HG02981 (cell line): ENCODE measurements at regions not wholly inside any gene's neighbourhood (a gene's known extent, or its start where the extent isn't known, plus 50 kb on each side); places are given as distances from the start of the nearest gene placed in this dataset.
"Not testable (repeated sequence)": the region's sequence is repeated elsewhere in the genome, so short reads cannot be mapped to it uniquely, and the experiment has no call there.

Experiments used
- ATAC-seq: cut with Tn5 transposase; IDR thresholded peaks from one replicate; pipeline ENCODE4 v1.9.1; 2021; ENCODE audit warnings: mild to moderate bottlenecking, moderate library complexity; ENCODE audit not compliant: unreplicated experiment

DNA sequence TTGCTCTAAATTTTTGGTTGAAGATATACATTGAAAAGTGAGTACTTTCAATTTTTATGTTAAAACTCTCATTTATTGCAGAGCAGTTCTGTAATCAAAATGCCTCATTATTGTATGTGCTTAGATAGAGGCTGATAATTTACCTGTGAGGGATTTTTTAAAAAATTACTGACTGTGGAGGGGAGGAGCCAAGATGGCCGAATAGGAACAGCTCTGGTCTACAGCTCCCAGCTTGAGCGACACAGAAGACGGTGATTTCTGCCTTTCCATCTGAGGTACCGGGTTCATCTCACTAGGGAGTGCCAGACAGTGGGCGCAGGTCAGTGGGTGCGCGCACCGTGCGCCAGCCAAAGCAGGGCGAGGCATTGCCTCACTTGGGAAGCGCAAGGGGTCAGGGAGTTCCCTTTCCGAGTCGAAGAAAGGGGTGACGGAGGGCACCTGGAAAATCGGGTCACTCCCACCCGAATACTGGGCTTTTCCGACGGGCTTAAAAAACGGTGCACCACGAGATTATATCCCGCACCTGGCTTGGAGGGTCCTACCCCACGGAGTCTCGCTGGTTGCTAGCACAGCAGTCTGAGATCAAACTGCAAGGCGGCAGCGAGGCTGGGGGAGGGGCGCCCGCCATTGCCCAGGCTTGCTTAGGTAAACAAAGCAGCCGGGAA, 89.4 kb downstream of the DDX11 start:
- not testable (repeated sequence) for ATAC-seq

DNA sequence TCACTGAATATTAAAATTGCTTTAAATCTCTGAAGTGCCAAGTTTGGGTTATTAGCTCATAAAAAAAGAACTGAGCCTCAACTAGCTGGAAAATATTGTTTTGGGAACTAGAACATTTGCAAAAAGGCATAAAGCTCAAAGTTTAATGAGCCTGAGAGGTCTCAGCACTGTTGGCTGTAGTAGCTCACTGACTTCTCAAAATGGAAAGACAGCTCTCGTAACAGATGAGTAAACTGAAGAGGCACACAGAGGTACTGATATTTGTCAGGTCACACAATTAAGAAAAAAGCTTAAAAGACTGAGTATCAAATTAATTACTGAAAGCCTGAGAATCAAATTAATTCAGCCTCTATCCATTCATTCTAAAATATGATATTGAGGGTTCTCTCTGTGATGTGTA, 100.6 kb downstream of the DDX11 start:
- ATAC-seq: not testable (repeated sequence)

DNA sequence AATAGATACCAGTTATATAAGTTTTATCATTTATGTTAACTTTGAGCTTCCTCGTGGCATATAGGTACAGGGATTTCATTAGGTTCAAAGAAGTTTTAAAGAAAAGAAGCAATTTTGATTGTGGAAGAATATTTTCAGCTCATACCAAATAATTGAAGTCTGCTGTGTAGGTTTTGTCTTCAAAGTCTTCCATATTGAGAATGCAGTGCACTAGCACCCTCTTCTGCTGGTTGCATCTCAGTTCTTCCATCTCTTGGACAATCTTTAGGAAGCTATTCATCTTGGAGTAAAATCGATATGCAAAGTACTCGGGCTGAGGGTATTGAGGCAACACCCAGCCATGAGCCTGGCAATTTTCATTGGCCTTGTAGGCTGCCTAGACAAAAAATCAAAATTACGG, 103.9 kb downstream of the DDX11 start:
- not testable (repeated sequence) for ATAC-seq

DNA sequence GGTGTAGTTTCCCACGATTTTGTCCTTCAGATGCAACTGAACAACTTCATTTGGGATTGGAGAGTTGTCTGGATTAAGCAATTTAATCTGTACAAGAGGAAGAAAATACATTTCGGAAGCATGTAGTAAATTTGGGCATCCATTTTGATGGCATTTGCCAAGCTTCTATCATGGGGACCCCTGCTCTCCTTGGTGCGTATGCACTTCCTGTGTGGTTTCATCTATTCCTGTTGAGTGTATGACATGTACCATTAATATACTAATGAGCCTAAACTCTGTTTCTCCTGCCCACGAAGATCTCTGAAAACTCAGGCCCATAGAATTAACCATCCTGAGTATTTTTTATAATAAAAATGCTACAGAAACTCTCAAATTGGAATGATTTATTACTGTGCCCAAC, 105.2 kb downstream of the DDX11 start:
- ATAC-seq: not testable (repeated sequence)

DNA sequence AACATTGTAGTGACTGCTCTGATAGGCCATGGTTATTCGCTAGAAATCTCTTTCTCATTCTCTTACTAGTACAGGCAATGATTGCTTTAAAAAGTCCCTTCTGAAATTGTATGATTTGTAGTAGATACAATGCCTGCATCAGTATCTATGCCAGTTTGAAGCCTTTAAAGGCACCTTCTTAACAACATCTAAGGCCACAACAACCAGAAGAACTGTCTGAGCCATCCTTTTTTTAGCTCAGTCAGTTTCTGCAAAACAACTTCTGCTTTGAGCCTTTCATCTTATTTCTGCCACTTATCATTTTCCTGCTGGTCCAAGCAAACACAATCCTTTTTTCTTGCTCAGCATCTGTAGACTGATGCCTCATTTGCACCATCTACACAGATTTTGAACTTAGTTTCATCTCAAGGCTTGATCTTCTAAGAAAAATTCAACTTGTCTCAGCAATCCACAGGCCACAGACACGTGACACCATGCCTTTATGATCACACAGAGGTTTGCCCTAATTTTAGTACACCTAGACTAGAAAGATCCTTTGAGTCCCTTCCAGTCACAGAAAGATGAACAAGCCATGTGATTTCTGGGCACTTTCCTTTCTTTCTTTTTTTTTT, 106.1 kb downstream of the DDX11 start:
- not testable (repeated sequence) for ATAC-seq

DNA sequence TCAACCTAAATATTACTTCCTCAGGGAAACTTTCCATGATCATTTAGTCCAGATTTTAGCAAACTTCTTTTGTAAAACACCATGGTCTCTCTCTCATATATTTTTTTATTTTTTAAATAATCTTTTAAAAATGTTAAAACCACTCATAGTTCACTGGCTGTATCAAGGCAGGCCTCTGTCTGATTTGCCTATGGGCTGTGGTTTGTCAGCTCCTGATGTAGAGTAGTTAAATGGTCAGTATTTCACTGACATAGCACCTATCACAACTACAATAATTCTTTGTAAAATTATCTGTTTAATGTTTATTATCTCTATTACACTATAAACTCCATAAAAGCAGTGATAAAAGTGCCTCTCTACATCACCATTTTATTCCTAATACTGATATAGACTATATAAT, 108.9 kb downstream of the DDX11 start:
- not testable (repeated sequence) for ATAC-seq

DNA sequence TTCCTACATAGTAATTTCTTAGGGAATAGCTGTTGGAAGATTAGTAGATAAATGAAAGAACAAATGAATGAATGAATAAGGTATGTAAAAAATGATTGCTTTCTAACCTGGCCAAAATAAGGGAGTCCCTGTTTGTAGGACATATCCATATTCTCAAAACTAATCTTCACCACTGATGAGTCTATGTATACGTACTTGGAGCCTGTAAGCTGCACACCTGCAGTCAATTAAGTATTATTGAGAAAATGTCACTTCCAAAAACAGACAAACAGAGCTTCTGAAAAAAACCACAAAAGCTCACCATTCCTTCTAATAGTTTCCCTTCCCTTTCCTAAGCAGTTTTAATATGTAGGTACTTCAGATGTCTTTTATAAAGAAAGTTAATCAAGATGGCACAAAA, 109.4 kb downstream of the DDX11 start:
- not testable (repeated sequence) for ATAC-seq

DNA sequence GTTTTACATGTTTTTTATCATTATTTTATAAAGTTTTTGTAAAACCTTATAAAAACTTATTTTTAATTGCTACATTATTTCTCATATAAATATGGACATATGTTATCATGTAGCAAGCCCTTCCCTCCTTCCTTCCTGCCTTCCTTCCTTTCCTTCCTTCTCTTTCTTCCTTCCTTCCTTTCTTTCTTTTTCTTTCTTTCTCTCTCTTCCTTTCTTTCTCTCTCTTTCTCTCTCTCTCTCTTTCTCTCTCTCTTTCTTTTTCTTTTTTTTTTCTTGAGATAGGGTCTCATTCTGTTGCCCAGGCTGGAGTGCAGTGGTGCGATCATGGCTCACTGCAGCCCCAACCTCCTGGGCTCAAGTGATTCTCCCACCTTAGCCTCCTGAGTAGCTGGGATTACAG, 110.2 kb downstream of the DDX11 start:
- not testable (repeated sequence) for ATAC-seq

DNA sequence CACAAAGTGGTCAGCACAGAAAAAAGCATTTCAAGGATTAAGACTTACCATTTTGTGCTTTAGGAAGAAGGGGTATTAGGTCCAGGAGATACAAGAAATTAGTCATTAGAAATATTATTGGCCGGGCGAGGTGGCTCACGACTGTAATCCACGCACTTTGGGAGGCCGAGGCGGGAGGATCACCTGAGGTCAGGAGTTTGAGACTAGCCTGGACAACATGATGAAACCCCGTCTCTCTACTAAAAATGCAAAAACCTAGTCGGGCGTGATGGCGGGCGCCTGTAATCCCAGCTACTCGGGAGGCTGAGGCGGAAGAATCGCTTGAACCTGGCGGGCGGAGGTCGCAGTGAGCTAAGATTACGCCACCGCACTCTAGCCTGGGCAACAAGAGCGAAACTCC, 111.0 kb downstream of the DDX11 start:
- ATAC-seq: not testable (repeated sequence)

DNA sequence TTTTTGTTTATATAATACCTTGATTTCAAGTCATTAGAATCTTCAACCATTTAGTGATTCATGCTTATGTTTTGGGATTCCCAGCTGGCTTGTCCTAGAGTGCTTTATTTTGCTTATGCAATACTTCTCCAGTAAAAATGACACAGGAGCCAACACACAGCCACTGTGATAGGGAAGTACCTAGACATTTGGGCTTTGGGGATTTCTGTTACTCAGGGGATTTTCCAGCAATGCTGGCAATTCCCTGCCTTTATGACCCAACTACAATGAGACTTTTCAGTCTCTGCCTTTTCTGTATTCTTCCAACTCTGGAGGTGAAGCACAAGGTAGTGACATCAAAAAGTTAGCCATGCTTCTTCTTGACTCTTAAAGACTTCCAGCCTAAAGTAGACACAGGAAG, 119.0 kb downstream of the DDX11 start:
- peak; percentile 48 for ATAC-seq

DNA sequence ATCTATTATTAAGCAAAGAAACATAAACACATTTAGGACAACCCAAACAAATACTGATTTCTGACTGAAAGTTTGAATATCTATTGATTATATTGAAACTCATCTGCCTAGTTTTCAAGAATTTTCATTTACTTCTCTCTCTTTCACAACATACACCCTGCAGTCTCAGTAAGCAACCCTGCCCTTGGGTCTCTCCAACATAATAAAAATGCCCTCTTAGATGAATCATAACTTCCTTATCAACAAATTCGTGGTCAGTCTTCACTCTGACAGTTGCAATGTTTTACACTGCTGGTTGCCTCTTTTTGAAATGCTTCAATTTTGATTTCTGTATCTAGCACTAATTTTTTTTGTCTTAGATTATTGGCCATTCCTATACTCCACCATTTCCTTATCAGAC, 122.0 kb downstream of the DDX11 start:
- ATAC-seq: not testable (repeated sequence)

DNA sequence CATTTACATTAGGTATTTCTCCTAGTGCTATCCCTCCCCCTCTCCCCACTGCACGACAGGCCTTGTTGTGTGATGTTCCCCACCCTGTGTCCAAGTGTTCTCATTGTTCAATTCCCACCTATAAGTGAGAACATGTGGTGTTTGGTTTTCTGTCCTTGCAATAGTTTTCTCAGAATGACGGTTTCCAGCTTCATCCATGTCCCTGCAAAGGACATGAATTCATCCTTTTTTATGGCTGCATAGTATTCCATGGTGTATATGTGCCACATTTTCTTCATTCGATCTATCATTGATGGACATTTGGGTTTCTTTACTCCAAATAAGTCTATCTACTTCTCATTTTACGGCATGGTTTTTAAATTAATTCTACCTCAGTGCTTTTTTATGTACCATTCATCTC, 125.8 kb downstream of the DDX11 start:
- not testable (repeated sequence) for ATAC-seq

DNA sequence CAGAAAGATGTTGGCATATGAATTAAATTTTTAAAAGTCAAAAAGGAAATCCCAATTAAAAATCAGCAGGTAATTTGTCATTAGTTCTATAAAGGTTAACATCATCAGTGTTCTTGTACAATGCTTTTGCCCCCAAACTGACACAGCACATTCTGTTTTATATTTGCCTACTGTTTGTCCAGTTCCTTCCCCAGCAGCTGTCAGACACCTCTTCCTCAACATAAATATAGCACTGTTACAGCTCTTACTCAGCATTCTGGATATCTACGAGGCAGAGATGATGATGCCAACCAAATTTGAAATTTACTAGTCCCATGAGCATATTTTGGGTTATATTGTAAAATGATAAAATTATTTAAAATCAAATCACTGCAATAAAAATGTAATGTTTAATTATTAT, 124.6 kb downstream of the SINHCAF start:
- ATAC-seq: no peak

DNA sequence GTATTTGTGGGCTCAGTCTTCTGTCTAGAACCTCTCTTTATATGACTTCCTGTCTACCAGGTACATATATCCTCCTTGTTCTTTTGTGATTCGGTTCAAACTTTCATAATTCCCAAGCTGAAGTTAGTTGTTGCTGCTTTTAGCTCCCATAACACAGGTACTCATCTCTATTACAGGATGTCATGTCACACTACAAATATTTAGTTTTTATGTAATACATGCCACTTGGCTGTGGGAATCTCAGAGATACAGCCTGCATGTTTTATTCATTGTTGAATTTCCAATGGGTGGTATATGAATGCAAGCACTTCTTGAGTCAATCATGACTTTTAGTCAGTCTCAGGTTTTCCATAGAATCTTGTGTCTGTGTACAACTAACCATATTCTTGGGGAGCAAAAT, 122.7 kb downstream of the SINHCAF start:
- ATAC-seq: no peak

DNA sequence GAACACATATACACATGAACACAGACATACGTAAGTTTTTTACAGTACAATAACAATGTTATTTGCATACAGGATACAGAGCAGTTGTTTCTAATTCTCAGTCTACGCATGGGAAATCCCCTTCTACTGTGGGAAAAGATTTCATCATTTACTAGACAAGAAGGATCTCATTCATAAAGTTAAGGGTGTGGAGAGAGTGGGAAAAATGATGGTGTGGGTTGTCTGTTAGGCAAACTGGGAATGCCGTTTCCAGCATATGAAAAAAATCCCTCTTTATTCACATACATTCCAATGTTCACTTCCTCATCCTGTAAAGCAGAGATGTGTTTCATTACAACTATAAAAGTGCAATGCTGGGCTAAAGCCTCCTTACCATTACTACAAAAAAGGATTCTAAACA, 120.9 kb downstream of the SINHCAF start:
- peak; percentile 96 for ATAC-seq

DNA sequence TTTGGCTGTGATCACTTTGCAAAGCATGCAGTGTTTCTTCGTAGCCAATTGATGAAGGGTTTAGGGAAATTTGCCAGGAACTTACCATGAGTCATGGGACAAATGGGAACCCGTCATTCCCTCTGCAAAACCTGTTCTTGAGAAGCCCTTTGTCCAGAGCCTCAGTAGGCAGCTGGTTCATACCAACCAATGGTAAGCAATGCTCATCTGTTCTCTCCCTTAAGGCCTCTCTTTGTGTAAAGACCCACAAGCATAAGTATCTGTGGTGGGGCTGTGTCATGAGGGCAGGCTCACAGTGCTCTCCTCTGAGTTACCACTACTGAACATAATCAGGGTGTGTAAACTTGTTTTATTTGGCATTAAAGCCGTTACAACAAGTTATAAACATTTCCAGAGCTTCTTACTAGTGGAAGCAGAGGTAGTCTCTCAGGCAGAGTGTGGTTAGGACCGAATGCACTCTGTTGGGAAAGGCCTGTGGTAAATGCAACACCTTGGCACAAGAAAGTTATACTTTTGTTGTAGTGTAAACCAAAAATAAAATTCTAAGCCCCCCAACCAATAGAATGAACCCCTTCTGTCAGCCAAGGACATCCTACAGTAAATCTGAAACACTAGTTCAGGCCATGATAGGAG, 119.8 kb downstream of the SINHCAF start:
- ATAC-seq: no peak

DNA sequence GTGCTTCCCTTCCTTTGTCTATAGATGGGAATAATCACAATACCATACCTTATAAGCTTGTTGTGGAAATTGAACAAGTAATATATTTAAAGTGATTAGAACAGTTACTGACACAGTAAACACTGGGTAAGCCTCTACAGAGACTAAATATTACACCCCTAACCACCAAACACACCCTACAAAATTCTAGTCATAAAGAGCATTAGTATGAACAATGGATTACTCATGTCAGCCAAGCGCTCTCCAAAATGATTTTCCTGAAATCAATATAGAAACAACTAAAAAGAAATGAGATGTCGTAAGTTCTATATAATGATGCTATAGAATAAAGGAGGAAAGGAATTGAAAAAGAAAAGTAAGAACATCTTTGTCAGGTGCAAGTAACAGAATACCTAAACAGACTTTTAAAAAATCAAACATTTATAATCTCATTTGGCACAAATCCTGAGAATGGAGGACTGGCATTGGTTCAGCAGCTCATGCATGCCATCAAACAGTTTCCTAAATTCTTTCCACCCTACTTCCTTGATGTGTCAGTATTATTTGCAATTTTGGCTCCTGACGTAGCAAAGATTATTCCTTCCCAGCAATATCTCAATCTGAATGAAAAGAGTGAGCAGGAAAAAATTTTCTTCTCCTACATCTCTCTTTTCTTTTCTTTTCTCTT, 118.0 kb downstream of the SINHCAF start:
- ATAC-seq: no peak

DNA sequence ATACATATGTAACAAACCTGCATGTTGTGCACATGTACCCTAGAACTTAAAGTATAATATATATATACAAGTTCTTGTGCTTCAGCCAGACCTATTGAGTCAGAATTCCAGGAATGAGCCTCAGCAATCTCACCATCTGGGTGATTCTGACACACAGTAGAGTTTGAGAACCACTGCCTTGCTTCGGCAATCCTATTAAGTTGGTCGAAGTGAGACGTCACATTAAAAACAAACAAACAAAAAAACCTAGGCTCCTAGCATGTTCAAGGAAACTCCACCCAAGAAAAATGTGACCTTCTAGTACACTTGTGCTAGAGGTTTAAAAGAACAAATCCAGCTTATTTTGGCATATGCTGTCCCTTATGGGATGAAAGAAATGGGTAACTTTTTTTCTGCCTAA, 115.8 kb downstream of the SINHCAF start:
- no peak for ATAC-seq

DNA sequence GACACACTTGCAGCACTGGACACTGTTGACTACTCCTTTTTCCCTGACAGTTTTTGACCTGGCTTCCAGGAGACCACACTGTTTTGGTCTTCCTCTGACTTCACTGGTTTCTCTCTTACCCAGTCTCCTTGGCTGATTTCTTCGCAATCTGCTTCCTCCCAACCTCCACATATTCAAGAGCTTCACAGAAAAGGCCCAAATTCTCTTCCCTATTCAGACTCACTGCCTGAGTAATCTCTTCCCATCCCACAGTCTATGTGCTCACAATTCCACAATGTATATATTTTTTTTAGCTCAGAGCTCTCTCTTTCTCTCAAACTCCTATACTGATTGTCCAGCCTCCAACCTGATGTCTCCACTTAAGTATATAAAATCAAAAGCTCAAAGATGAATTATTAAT, 115.4 kb downstream of the SINHCAF start:
- ATAC-seq: no peak

DNA sequence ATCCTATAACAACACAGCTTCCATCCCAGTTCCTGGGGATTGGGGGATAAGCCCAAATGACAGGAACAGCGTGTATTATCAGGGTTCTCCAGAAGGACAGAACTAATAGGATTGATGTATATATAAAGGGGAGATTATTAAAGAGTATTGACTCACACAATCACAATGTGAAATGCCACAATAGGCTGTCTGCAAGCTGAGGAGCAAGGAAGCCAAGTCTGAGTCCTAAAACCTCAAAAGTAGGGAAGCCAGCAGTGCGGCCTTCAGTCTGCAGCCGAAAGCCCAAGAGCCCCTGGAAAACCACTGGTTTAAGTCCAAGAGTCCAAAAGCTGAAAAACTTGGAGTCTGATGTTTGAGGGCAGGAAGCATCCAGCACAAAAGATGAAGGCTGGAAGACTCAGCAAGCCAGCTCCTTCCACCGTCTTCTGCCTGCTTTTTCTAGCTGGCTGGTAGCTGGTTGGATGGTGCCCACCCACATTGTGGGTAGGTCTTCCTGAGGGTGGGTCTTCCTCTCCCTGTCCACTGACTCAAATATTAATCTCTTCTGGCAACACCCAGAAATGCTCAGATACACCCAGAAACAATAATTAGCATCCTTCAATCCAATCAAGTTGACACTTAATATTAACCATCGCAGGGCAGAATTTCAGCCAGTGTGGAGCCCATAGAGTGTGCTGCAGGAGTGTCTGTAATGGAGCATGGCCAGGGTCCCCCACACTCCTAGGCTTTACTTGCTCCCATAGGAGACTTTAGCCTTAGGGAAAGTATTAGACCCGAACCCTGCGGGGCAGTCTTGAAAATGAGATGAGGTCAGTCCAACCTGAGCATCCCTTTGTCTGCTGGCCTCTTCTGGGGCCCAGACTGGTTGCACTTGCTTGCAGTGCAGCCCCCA, 111.1 kb downstream of the SINHCAF start:
- ATAC-seq: no peak
